ENCODE measurements at regions not wholly inside any gene's neighbourhood (a gene's known extent, or its start where the extent isn't known, plus 50 kb on each side); places are given as distances from the start of the nearest gene placed in this dataset.

GRCh38 chr13:68168448-68168847 is 938.3 kb upstream of the PCDH9 start:
- no peak for TF ChIP-seq TAF1 (IDR thresholded peaks at IDR 0.05; ENCODE audit: low read depth, low read length)
- TF ChIP-seq POLR2AphosphoS5 (IDR thresholded peaks at IDR 0.05; ENCODE audit: low read depth, low read length): no peak
